Gastroesophageal sphincter (tissue), 4 donors: ENCODE measurements at regions not wholly inside any gene's neighbourhood (a gene's known extent, or its start where the extent isn't known, plus 50 kb on each side); places are given as distances from the start of the nearest gene placed in this dataset.

Experiments
- ATAC-seq: fragments of 150-250 bp; one replicate; pipeline ENCODE4 v1.9.1; 2016; ENCODE audit warnings: mild to moderate bottlenecking, moderate library complexity
- H3K27ac ChIP-seq, 4 donors: fragments of 200-600 bp; sonication (generic) in 3 of 4; 1 replicate in 3 of 4; 2 replicates in 1 of 4; pipeline ENCODE4 v1.5.1; 2016 to 2019
- H3K27me3 ChIP-seq: fragments of 200-600 bp; sonication (generic); one replicate; pipeline ENCODE4 v1.5.1; 2019
- H3K36me3 ChIP-seq, 2 donors: fragments of 200-600 bp; sonication (generic); one replicate each; pipeline ENCODE4 v1.5.1; 2019; ENCODE audit warnings: control low read depth in 1 of 2
- H3K4me1 ChIP-seq, 3 donors: fragments of 200-600 bp; sonication (generic); 1 replicate in 2 of 3; 2 replicates in 1 of 3; pipeline ENCODE4 v1.5.1; 2016 to 2019; ENCODE audit warnings: control low read depth in 2 of 3
- H3K4me3 ChIP-seq, 2 donors: fragments of 200-600 bp; sonication (generic); one replicate each; pipeline ENCODE4 v1.5.1; 2019; ENCODE audit warnings: mild to moderate bottlenecking in 1 of 2, moderate library complexity in 1 of 2
- H3K9me3 ChIP-seq, 3 donors: fragments of 200-600 bp; sonication (generic); one replicate each; pipeline ENCODE4 v1.5.1; 2017 to 2019; ENCODE audit warnings: control low read depth in 2 of 3
- CTCF ChIP-seq, 4 experiments: fragments of 200-600 bp in 2 of 4; fragments of 450-650 bp in 2 of 4; sonication (generic) in 1 of 4; IDR thresholded peaks; one replicate each; pipeline ENCODE4 v1.5.1; 2017 to 2019; ENCODE audit warnings: antibody characterized with exemption in 4 of 4, mild to moderate bottlenecking in 2 of 4, moderate library complexity in 2 of 4
- EP300 ChIP-seq: sonication (generic); formaldehyde crosslinking; IDR thresholded peaks from one replicate; pipeline ENCODE4 v1.6.1; 2017; ENCODE audit warnings: antibody characterized with exemption, mild to moderate bottlenecking
- POLR2A ChIP-seq, 2 donors: fragments of 450-650 bp; IDR thresholded peaks; one replicate each; pipeline ENCODE4 v1.6.1; 2017; ENCODE audit warnings: antibody characterized with exemption in 2 of 2, mild to moderate bottlenecking in 2 of 2, moderate library complexity in 1 of 2
- POLR2AphosphoS5 ChIP-seq: sonication (generic); formaldehyde crosslinking; IDR thresholded peaks from one replicate; pipeline ENCODE4 v1.6.1; 2017; ENCODE audit warnings: antibody characterized with exemption
- WGBS, 2 donors: methylation state at CpG; one replicate each; pipeline ENCODE4 v1.1.5; 2018; ENCODE audit warnings: low coverage in 1 of 2; 5-methylcytosine and 5-hydroxymethylcytosine counted together

- TF ChIP-seq EP300 (no peak), POLR2AphosphoS5 (no peak), POLR2A (IDR thresholded peaks at IDR 0.05) (no peak), CTCF (IDR thresholded peaks at IDR 0.05) (no peak)
- H3K27ac ChIP-seq: no peak overlapping the region
- ATAC-seq: no peak
- no peak overlapping the region for H3K4me3 ChIP-seq
- WGBS, 2 donors: 93 to 94% methylated on average over 2 of the region's 2 CpGs
- H3K27me3 ChIP-seq: no peaks in the 10 kb centered on the region
- H3K9me3 ChIP-seq: no peaks in the 10 kb centered on the region
- no peaks in the 10 kb centered on the region for H3K36me3 ChIP-seq
- no peaks in the 10 kb centered on the region for H3K4me1 ChIP-seq
Measured at GRCh38 chr1:199149591-199149990, 510.8 kb downstream of the PTPRC start.

GRCh38 chr1:199150756-199151155 lies 511.9 kb downstream of the PTPRC start:
- Histone ChIP-seq H3K27ac (no peak overlapping the region), H3K27me3 (no peaks in the 10 kb centered on the region), H3K4me1 (no peaks in the 10 kb centered on the region), H3K36me3 (no peaks in the 10 kb centered on the region), H3K4me3 (no peak overlapping the region), H3K9me3 (no peaks in the 10 kb centered on the region)
- TF ChIP-seq EP300: no peak
- no peak for TF ChIP-seq POLR2A (IDR thresholded peaks at IDR 0.05)
- no peak for TF ChIP-seq CTCF (IDR thresholded peaks at IDR 0.05)
- TF ChIP-seq POLR2AphosphoS5: no peak
- ATAC-seq: no peak
- WGBS, 2 donors: 92 to 93% methylated on average over 1 of the region's 1 CpG

GRCh38 chr1:199151634-199152425 lies 513.0 kb downstream of the PTPRC start:
- ATAC-seq: no peak
- no peak overlapping the region for H3K27ac ChIP-seq
- no peaks in the 10 kb centered on the region for H3K4me1 ChIP-seq
- H3K9me3 ChIP-seq: no peaks in the 10 kb centered on the region
- no peaks in the 10 kb centered on the region for H3K36me3 ChIP-seq
- H3K27me3 ChIP-seq: no peaks in the 10 kb centered on the region
- H3K4me3 ChIP-seq: no peak overlapping the region
- TF ChIP-seq POLR2A (IDR thresholded peaks at IDR 0.05) (no peak), EP300 (no peak), POLR2AphosphoS5 (no peak), CTCF (IDR thresholded peaks at IDR 0.05) (no peak)
- WGBS, 2 donors: 55 to 70% methylated on average over 6 of the region's 6 CpGs

DNA sequence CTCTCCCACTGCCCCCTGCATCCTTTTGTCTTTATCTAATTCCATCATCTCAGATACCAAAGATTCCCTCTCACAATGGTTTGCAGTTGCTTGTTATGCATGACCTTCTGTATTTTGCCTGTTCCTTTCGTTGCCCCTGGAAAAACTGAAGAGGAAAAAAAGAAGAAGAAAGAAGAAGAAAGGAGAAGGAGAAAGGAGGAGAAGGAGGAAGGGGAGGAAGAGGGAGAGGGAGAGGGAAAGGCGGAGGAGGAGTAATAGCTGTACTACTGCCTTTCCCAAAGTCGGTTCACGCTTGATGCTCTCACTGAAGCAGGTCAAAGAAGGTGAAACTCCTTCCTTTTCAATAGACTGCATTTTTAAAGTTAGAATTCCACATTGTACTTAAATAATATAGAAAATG lies 513.8 kb downstream of the PTPRC start:
- Histone ChIP-seq H3K36me3 (no peaks in the 10 kb centered on the region), H3K4me1 (no peaks in the 10 kb centered on the region), H3K27ac (no peak overlapping the region), H3K4me3 (no peak overlapping the region), H3K27me3 (no peaks in the 10 kb centered on the region), H3K9me3 (no peaks in the 10 kb centered on the region)
- ATAC-seq: no peak
- TF ChIP-seq CTCF (IDR thresholded peaks at IDR 0.05) (no peak), POLR2AphosphoS5 (no peak), EP300 (no peak), POLR2A (IDR thresholded peaks at IDR 0.05) (no peak)
- WGBS, 2 donors: 64 to 65% methylated on average over 4 of the region's 4 CpGs
